ENCODE measurements at regions not wholly inside any gene's neighbourhood (a gene's known extent, or its start where the extent isn't known, plus 50 kb on each side); places are given as distances from the start of the nearest gene placed in this dataset.

DNA sequence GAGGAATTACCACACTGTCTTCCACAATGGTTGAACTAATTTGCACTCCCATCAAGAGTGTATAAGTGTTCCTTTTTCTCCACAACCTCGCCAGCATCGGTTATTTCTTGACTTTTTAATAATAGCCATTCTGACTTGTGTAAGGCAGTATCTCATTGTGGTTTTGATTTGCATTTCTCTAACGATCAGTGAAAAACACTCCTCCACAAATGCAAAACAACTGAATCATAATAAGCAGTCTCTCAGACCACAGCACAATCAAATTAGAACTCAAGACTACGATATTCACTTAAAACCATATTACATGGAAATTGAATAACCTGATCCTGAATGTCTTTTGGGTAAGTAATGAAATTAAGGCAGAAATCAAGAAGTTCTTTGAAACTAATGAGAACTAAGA, 371.7 kb downstream of the CXXC4 start:
- Histone ChIP-seq H3K27ac (ENCODE audit: extremely low read depth, low read depth, low read length) (no peak overlapping the region), H3K4me2 (ENCODE audit: insufficient read depth, low read length) (no peak overlapping the region), H3K9me3 (replicated peaks; ENCODE audit: control insufficient read depth, insufficient read depth, low read depth, low read length) (0 out of 2 replicates have a peak, but pooled peaks cover 2% of the 10 kb centered on the region), H3K27me3 (ENCODE audit: control insufficient read depth in 2 of 2, insufficient read depth in 2 of 2, low read length in 2 of 2) (no peaks in the 10 kb centered on the region), H3K9ac (ENCODE audit: insufficient read depth in 1 of 2, low read depth in 2 of 2, low read length in 2 of 2) (no peak overlapping the region), H3K4me1 (replicated peaks in 1 of 2; ENCODE audit: control insufficient read depth in 2 of 2, insufficient read depth in 2 of 2, low read length in 2 of 2) (no peaks in the 10 kb centered on the region), H3K36me3 (ENCODE audit: control insufficient read depth, insufficient read depth, low read length) (no peaks in the 10 kb centered on the region), H3K9me1 (ENCODE audit: control insufficient read depth, insufficient read depth, low read length) (no peaks in the 10 kb centered on the region), H3K79me2 (ENCODE audit: control insufficient read depth, insufficient read depth, low read length) (no peaks in the 10 kb centered on the region), H2AFZ (ENCODE audit: low read depth, low read length) (no peak overlapping the region), H4K20me1 (replicated peaks; ENCODE audit: control insufficient read depth, insufficient read depth, low read length) (no peaks in the 10 kb centered on the region), H3K4me3 (no peak overlapping the region)
- ATAC-seq, result no peak
- no peak for DNase-seq (ENCODE audit: extremely low read depth in 1 of 4, low spot score in 3 of 4)
- intact Hi-C loops (cut with micrococcal nuclease), result no loop called here
- ChIA-PET POLR2A (no interaction called here), CTCF (ENCODE audit: low intra/inter-chr PET ratio) (no interaction called here)
- BruUV-seq (replicated peaks), result no TSS peak
- no peak for FAIRE-seq
- in situ Hi-C loops (cut with MboI), result no loop called here
- WGBS (ENCODE audit: insufficient coverage, low coverage, missing lambda C conversion rate), result 0% methylated on average over 4 of the region's 4 CpGs
- TF ChIP-seq POLR2H (tag; IDR thresholded peaks at IDR 0.05; ENCODE audit: low read depth) (no peak), E2F3 (CRISPR knock-in tag; IDR thresholded peaks at IDR 0.05) (no peak), ERF (CRISPR knock-in tag; IDR thresholded peaks at IDR 0.05) (no peak), ZFX (CRISPR knock-in tag; IDR thresholded peaks at IDR 0.05) (no peak), ZNF655 (CRISPR knock-in tag; IDR thresholded peaks at IDR 0.05) (no peak), PHTF2 (CRISPR knock-in tag; IDR thresholded peaks at IDR 0.05) (no peak), GABPA (tag; conservative IDR thresholded peaks at IDR 0.05; ENCODE audit: low read depth) (no peak), ZNF124 (CRISPR knock-in tag; IDR thresholded peaks at IDR 0.05) (no peak), MAFF (IDR thresholded peaks at IDR 0.05; ENCODE audit: low read length) (no peak), ZNF79 (CRISPR knock-in tag; IDR thresholded peaks at IDR 0.05; ENCODE audit: low read depth) (no peak), AFF4 (CRISPR knock-in tag; IDR thresholded peaks at IDR 0.05) (no peak)
- TF ChIP-seq, protein P1, sequence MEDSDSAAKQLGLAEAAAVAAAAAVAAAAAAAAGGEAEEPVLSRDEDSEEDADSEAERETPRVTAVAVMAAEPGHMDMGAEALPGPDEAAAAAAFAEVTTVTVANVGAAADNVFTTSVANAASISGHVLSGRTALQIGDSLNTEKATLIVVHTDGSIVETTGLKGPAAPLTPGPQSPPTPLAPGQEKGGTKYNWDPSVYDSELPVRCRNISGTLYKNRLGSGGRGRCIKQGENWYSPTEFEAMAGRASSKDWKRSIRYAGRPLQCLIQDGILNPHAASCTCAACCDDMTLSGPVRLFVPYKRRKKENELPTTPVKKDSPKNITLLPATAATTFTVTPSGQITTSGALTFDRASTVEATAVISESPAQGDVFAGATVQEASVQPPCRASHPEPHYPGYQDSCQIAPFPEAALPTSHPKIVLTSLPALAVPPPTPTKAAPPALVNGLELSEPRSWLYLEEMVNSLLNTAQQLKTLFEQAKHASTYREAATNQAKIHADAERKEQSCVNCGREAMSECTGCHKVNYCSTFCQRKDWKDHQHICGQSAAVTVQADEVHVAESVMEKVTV (CRISPR knock-in tag; IDR thresholded peaks at IDR 0.05), result no peak
- TF ChIP-seq, protein P2, sequence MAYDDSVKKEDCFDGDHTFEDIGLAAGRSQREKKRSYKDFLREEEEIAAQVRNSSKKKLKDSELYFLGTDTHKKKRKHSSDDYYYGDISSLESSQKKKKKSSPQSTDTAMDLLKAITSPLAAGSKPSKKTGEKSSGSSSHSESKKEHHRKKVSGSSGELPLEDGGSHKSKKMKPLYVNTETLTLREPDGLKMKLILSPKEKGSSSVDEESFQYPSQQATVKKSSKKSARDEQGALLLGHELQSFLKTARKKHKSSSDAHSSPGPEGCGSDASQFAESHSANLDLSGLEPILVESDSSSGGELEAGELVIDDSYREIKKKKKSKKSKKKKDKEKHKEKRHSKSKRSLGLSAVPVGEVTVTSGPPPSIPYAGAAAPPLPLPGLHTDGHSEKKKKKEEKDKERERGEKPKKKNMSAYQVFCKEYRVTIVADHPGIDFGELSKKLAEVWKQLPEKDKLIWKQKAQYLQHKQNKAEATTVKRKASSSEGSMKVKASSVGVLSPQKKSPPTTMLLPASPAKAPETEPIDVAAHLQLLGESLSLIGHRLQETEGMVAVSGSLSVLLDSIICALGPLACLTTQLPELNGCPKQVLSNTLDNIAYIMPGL (CRISPR knock-in tag; IDR thresholded peaks at IDR 0.05), result no peak
- TF ChIP-seq, protein P3, sequence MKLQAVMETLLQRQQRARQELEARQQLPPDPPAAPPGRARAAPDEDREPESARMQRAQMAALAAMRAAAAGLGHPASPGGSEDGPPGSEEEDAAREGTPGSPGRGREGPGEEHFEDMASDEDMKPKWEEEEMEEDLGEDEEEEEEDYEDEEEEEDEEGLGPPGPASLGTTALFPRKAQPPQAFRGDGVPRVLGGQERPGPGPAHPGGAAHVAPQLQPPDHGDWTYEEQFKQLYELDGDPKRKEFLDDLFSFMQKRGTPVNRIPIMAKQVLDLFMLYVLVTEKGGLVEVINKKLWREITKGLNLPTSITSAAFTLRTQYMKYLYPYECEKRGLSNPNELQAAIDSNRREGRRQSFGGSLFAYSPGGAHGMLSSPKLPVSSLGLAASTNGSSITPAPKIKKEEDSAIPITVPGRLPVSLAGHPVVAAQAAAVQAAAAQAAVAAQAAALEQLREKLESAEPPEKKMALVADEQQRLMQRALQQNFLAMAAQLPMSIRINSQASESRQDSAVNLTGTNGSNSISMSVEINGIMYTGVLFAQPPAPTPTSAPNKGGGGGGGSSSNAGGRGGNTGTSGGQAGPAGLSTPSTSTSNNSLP (IDR thresholded peaks at IDR 0.05; ENCODE audit: borderline replicate concordance, low read depth, low read length), result no peak
